ENCODE measurements at regions not wholly inside any gene's neighbourhood (a gene's known extent, or its start where the extent isn't known, plus 50 kb on each side); places are given as distances from the start of the nearest gene placed in this dataset.

DNA sequence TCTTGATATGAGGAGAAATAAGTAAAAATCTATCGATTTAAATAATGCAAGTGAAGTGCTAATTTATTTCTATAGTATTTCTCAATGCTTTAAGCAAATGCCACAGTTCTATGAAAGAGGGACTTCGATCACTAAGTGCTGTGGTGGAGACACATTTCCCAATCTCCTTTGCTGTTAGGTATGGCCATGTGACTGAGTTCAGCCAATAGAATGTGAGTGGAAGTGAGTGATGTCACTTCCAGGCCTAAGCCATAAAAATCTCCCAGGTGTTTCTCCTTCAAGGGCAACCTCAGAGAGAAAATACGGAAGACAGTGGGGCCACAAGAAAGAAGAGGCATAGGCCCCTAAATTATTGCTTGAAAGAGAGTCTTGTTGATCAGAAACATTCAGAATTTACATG, 100.3 kb upstream of the ANKH start:
- DNase-seq: no peak

GRCh38 chr5:14968796-14969195, 97.2 kb upstream of the ANKH start:
- DNase-seq: no peak

DNA sequence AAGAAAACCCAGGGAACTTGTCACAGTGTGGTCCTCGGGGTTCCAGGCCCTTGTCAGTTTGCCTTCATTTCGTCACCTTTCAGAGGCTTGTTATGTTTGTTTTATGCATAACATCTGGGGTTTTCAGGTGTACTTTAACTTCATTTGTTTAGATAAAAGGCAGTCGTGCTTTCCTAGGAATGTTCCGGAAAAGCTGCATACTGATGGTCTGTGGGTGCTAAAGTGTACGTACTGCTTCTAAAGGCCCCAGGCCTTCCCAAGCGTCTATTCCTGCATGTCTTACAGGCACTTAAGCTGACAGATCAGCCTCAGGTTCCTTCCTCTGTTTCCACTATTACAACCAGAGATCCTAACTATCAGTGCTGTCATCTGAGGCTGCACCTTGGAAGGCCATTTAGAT, 95.6 kb upstream of the ANKH start:
- DNase-seq: no peak

DNA sequence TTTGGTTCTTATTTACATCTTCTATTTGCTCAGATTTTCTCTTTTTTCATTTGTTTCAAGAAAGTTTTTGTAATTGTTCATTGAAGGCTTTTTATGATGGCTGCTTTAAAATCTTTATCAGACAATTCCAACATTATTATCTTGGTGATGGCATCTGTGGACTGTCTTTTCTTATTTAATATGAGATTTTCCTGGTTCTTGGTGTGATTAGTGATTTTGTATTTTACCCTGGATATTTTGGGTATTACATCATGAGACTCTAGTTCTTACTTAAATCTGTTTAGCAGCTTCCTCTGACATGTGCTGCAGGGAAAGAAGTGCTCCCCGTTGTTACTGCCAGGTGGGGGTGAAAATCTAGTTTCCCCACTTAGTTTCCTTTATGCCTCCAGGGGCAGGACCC, 94.2 kb upstream of the ANKH start:
- no peak for DNase-seq

- DNase-seq: no peak
Observed at GRCh38 chr5:14962604-14963003, 91.0 kb upstream of the ANKH start.

- no peak for DNase-seq
Observed at GRCh38 chr5:14960120-14960462, 88.5 kb upstream of the ANKH start.

GRCh38 chr5:14959399-14960119, 88.0 kb upstream of the ANKH start:
- DNase-seq: no peak

- no peak for DNase-seq
Observed at GRCh38 chr5:14958188-14958587, 86.6 kb upstream of the ANKH start.

DNA sequence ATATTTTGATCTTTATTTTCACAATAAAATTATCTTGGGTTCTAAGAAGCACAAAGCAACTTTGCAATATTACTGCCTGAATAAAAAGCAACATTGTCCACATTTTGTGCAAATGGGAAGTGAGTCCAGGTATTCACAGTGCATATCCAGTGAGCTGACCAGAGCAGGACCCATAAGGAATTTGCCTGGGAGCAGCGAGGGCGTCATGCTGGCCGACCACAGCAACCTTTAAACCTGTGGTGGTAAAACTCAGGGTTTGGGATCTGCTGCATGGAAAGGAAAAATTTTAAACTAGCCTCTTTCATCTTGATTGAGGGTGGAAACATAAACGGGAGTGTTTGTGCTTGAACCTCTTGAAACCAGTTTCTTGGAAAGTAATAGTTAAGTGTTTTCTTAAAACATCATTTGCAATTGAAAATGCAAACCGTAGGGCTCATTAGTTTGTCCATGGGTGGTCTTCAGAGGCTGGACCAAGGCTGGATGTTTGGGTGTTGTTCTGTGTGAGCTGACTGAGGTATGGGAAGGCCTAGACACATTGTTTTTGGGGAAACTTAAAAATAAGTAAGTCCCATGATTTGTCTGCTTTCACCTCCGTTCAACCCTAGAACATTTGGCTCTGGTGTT, 85.0 kb upstream of the ANKH start:
- DNase-seq: no peak

GRCh38 chr5:14954616-14955343, 83.2 kb upstream of the ANKH start:
- no peak for DNase-seq

- no peak for DNase-seq
Observed at GRCh38 chr5:14954216-14954615, 82.6 kb upstream of the ANKH start.

DNA sequence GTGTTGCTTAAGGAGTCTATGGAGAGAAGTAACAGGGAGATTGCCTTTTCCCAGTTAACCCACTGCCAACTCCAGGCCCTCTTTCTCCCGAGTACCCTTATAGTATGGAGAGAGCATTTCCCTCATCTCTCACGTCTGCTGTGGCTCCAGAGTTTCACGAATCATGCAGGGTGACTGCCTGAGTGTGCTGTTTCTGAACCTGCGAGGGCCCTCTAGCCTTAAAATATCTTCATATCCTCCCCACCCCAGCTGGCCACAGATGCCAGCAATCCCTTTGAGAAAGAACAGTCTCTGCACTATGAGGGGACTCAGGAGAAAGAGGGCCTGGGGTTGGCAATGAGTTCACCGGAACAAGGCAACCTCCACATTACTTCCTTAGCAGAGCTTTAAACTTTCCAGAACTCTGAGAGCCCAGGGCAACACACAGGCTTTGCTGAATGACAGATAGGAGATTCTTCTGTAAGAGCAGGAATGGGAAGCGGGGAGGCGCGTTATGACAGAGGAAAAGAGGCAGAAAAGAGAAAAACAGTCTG, 81.6 kb upstream of the ANKH start:
- no peak for DNase-seq

DNA sequence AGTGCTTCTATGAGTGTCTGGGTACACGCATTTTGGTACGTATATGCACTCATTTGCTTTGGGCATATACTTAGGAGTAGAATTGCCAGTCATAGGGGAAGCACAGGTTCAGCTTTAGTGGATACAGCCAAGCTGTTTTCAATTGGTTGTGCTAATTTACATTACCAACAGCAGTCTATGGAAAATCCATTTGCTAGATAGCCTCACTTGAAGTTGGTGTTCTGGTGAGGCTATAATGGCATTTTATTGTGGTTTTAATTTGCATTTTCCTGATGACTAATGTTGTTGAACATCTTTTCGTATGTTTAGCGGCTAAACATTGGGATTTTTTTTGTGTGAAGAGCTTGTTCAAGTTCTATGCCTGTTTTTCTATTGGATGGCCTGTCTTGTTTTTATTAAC, 76.8 kb upstream of the ANKH start:
- no peak for DNase-seq

DNA sequence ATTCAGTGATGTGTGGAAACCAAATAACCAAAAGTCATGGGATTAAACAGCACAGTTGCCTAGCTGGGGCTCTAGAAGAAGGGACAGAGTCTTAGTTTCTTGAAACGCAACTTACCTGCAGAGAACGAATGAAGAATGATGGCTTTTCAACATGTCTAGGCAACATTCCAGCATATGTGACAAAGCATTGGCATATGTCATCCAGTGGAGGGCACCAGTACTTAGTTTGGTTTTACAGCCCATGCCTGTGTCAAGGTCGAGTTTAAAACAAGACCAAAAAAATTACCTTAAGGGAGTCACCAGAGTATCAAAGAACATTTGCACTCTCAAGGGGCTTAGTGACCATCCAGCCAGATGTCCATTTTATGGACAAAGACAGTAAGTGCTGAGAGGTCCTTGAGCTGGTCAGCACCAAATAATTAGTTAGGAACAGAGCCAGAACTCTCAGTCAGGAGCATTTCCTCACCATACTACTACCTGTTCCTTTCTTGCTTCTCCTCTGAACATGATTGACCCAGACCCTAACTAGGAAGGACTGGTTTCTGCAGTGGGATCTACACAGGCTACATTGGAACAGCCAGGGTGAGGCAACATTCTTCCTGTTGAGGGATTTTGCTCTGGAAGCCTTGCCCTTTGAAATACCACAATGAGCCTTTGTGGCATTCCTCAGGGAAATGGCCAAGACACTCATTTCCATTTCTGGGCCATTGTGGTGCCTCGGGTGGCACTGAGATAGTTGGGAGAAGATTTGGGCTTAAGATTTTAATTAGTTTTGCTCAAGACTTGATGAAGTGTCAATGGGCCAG, 75.4 kb upstream of the ANKH start:
- DNase-seq: peak; percentile 1 to 5

GRCh38 chr5:14945450-14945849, 73.9 kb upstream of the ANKH start:
- DNase-seq: no peak

DNA sequence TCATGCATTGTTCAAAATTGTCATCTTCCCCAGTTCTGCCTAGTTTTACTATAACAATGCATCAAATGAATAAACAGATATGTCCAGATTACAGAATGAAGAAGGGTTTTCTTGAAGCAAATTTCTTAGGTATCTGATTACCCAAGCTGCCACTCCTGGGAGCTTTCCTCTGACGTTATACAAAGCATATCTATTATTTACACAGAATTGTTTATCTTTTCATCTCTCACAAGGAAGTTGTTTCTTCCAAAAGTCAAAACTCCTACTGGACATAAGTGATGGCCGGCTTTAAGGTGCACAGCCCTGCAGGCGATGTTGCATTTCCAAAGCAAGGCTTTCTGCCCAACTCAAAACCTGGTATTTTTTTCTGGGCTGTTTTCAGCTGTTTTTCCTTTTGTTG, 73.4 kb upstream of the ANKH start:
- no peak for DNase-seq

DNA sequence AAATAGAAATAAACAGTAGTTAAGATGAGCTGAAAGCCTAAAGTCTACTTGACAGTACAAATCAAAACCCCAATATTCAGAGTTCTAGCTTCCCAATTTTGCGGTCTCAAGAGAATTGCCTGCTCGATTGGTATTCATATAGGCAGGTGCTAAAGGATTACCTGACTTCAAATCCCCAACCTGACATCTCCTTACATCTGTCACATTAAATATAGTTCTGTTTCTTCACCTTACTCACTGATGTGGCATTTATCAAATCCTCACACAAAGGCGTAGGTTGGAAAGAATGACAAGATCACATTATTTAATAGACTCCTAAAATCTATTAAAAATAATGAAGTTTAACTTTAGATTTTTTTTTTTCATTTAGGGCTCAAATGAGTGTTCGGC, 72.8 kb upstream of the ANKH start:
- no peak for DNase-seq

DNA sequence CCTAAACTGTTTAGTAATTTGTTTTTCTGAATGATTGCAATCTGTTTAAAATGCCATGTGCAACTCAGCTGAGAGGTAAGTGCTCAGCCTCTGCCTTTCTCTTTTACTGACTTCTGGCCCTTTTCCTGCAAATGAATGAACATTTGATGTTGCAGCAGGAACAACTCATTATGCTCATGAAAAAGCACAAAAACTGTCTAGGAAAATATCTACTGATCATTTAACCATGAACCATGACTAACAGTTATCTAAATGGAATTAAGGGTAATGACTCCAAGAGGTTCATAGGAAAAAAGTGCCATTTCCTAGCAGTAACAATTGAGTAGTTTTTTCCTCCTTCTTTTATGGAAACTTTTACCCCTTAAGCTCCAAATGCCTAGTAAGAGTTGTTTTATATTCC, 70.6 kb upstream of the ANKH start:
- no peak for DNase-seq

GRCh38 chr5:14937254-14937653, 65.7 kb upstream of the ANKH start:
- DNase-seq: no peak

GRCh38 chr5:14936588-14936987, 65.0 kb upstream of the ANKH start:
- DNase-seq: no peak

DNA sequence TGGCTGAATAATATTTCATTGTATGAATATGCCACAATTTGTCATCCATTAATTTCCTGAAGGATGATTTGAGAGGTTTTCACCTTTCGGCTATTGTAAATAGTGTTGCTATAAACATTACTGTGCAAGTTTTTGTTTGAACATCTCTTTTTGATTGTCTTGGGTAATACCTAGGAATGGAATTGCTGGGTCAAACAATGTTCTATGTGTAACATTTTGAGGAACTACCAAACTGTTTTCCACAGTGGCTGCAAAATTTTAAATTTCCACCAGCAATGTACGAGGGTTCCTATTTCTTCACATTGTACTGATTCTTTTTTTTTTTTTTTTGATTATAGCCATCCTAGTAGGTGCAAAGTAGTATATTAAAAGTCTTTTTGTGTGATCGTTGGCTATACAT, 63.8 kb upstream of the ANKH start:
- no peak for DNase-seq

GRCh38 chr5:14932902-14933469, 61.4 kb upstream of the ANKH start:
- DNase-seq: no peak

- DNase-seq: no peak
Observed at GRCh38 chr5:14930486-14930885, 58.9 kb upstream of the ANKH start.
